ENCODE measurements at regions not wholly inside any gene's neighbourhood (a gene's known extent, or its start where the extent isn't known, plus 50 kb on each side); places are given as distances from the start of the nearest gene placed in this dataset.

DNA sequence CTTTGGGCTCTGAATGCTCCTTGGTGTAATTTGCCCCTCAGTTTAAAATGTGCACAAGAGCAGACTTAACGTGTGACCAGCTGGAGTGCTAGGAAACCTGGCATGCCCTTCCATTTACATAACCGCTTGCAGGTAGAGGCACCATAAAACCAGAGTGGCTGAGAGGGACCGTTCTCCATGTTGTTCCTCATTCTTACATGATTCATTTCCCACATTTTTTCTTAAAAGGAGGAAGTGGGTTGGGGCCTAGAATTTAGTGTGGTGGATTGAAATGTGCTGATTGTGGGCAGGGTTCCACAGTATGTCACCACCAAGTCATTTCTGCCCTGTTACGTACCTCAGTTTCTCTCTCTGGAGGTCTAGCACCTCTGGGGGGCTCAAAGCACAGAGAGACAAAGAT is 375.8 kb upstream of the VSTM2A start (continued):
- TF ChIP-seq PATZ1 (CRISPR knock-in tag; IDR thresholded peaks at IDR 0.05; ENCODE audit: borderline replicate concordance) = no peak

DNA sequence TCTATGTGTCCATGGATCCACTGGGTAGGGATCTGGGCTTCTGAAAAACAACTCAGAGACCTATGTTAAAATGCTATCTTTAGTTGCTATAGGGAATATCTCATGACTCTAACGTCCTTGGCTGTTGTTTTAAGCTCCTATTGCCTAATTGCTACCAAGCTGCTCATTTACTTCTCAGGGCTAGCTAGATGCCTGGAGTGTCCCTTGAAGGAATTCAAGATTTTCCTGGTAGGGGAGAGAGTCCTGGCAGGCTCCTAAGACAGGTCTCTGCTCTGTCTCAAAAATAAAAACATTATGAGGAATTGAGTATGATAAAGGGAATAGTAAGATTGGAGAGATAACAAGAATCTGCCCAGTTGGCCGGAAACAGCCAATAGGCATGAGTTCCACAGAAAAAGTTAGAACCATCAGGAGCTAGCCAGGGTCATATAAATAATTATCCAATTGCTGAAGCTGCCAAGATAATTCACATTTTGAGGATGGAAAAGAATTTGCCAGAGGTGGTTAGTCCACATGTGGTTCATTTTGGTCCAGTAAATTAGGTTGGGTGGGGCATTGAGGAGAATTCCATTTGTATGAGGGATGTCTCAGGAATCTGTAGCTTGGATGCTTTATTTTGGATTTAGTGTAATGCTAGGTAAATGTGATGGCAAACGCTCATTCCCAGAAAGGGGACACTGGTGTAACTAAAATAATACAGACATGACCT is 362.7 kb upstream of the VSTM2A start:
- TF ChIP-seq SNAI2 (CRISPR knock-in tag; IDR thresholded peaks at IDR 0.05) (no peak), PATZ1 (CRISPR knock-in tag; IDR thresholded peaks at IDR 0.05; ENCODE audit: borderline replicate concordance) (no peak), ZNF8 (CRISPR knock-in tag; IDR thresholded peaks at IDR 0.05) (no peak), RARB (CRISPR knock-in tag; IDR thresholded peaks at IDR 0.05) (no peak), ZNF565 (CRISPR knock-in tag; conservative IDR thresholded peaks at IDR 0.05; ENCODE audit: low read depth) (no peak), OSR1 (CRISPR knock-in tag; IDR thresholded peaks at IDR 0.05) (no peak), CSDC2 (CRISPR knock-in tag; IDR thresholded peaks at IDR 0.05) (no peak), PPARA (CRISPR knock-in tag; IDR thresholded peaks at IDR 0.05; ENCODE audit: borderline replicate concordance) (no peak)
- TF ChIP-seq, protein P1, sequence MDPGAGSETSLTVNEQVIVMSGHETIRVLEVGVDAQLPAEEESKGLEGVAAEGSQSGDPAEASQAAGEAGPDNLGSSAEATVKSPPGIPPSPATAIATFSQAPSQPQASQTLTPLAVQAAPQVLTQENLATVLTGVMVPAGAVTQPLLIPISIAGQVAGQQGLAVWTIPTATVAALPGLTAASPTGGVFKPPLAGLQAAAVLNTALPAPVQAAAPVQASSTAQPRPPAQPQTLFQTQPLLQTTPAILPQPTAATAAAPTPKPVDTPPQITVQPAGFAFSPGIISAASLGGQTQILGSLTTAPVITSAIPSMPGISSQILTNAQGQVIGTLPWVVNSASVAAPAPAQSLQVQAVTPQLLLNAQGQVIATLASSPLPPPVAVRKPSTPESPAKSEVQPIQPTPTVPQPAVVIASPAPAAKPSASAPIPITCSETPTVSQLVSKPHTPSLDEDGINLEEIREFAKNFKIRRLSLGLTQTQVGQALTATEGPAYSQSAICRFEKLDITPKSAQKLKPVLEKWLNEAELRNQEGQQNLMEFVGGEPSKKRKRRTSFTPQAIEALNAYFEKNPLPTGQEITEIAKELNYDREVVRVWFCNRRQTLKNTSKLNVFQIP (CRISPR knock-in tag; IDR thresholded peaks at IDR 0.05; ENCODE audit: borderline replicate concordance, low read depth) = no peak
- TF ChIP-seq, protein P2, sequence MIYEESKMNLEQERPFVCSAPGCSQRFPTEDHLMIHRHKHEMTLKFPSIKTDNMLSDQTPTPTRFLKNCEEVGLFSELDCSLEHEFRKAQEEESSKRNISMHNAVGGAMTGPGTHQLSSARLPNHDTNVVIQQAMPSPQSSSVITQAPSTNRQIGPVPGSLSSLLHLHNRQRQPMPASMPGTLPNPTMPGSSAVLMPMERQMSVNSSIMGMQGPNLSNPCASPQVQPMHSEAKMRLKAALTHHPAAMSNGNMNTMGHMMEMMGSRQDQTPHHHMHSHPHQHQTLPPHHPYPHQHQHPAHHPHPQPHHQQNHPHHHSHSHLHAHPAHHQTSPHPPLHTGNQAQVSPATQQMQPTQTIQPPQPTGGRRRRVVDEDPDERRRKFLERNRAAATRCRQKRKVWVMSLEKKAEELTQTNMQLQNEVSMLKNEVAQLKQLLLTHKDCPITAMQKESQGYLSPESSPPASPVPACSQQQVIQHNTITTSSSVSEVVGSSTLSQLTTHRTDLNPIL (CRISPR knock-in tag; IDR thresholded peaks at IDR 0.05; ENCODE audit: low read depth) = no peak
- ATAC-seq = no peak

DNA sequence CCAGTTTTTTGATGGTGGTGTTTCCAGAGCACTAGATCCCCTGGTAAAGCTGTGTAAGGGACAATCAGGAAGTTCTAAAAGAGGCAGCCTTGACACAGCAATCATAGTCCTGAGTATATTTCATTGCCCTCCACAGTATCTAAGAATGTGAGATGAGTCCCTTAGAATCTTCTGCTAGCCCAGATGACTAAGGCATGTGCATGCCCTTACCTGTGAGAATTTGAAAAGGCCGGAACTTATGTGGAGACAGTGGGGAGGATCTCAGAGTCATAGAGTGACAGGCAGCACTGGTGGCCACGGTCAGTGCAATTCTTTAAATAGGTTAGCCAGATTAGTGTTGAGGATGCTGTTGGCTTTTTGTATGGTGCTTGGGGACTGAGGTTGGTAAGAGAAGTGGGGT is 361.4 kb upstream of the VSTM2A start:
- ATAC-seq = no peak
- TF ChIP-seq ZNF70 (CRISPR knock-in tag; IDR thresholded peaks at IDR 0.05) (no peak), RARB (CRISPR knock-in tag; IDR thresholded peaks at IDR 0.05) (no peak), TOX (CRISPR knock-in tag; IDR thresholded peaks at IDR 0.05; ENCODE audit: borderline replicate concordance) (no peak), ARNTL (CRISPR knock-in tag; IDR thresholded peaks at IDR 0.05; ENCODE audit: borderline replicate concordance, low read depth) (no peak), TCF4 (CRISPR knock-in tag; IDR thresholded peaks at IDR 0.05; ENCODE audit: borderline replicate concordance) (no peak), ZNF8 (CRISPR knock-in tag; IDR thresholded peaks at IDR 0.05) (no peak), GLIS3 (CRISPR knock-in tag; IDR thresholded peaks at IDR 0.05) (no peak)
- TF ChIP-seq, protein P3, sequence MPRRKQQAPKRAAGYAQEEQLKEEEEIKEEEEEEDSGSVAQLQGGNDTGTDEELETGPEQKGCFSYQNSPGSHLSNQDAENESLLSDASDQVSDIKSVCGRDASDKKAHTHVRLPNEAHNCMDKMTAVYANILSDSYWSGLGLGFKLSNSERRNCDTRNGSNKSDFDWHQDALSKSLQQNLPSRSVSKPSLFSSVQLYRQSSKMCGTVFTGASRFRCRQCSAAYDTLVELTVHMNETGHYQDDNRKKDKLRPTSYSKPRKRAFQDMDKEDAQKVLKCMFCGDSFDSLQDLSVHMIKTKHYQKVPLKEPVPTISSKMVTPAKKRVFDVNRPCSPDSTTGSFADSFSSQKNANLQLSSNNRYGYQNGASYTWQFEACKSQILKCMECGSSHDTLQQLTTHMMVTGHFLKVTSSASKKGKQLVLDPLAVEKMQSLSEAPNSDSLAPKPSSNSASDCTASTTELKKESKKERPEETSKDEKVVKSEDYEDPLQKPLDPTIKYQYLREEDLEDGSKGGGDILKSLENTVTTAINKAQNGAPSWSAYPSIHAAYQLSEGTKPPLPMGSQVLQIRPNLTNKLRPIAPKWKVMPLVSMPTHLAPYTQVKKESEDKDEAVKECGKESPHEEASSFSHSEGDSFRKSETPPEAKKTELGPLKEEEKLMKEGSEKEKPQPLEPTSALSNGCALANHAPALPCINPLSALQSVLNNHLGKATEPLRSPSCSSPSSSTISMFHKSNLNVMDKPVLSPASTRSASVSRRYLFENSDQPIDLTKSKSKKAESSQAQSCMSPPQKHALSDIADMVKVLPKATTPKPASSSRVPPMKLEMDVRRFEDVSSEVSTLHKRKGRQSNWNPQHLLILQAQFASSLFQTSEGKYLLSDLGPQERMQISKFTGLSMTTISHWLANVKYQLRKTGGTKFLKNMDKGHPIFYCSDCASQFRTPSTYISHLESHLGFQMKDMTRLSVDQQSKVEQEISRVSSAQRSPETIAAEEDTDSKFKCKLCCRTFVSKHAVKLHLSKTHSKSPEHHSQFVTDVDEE (CRISPR knock-in tag; IDR thresholded peaks at IDR 0.05) = no peak
- TF ChIP-seq, protein P1 (CRISPR knock-in tag; IDR thresholded peaks at IDR 0.05; ENCODE audit: borderline replicate concordance, low read depth) = no peak
